PC-9 (cell line): ENCODE measurements at regions not wholly inside any gene's neighbourhood (a gene's known extent, or its start where the extent isn't known, plus 50 kb on each side); places are given as distances from the start of the nearest gene placed in this dataset.

Experiments
- EZH2 ChIP-seq: fragments of 200-600 bp; sonication (generic); IDR thresholded peaks from 2 replicates; pipeline ENCODE4 v1.8.0; 2017; ENCODE audit warnings: antibody characterized with exemption, low read depth
- TF ChIP-seq, protein P1 (sequence below): fragments of 200-600 bp; sonication (generic); conservative IDR thresholded peaks from 2 replicates; pipeline ENCODE4 v1.6.1; 2017; ENCODE audit warnings: mixed run types, antibody characterized with exemption, mild to moderate bottlenecking, moderate library complexity

DNA sequence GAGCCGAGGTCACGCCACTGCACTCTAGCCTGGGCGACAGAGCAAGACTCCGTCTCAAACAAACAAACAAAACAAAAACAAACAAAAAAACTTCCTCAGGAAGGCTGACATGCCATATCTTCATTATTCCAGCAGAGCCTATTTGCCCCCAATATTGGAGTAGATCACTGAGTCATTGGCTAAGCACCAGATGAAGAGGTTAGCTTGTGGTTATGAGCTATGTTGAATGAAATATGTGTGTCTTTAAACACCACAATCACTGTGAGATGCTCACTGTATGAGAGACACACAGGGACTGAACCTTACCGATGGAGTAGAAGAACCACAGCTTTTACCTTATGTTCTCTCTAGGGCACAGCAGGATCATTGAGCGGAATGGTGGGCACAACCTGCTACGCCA, 122.1 kb upstream of the EOLA2 start:
- TF ChIP-seq, protein P1, sequence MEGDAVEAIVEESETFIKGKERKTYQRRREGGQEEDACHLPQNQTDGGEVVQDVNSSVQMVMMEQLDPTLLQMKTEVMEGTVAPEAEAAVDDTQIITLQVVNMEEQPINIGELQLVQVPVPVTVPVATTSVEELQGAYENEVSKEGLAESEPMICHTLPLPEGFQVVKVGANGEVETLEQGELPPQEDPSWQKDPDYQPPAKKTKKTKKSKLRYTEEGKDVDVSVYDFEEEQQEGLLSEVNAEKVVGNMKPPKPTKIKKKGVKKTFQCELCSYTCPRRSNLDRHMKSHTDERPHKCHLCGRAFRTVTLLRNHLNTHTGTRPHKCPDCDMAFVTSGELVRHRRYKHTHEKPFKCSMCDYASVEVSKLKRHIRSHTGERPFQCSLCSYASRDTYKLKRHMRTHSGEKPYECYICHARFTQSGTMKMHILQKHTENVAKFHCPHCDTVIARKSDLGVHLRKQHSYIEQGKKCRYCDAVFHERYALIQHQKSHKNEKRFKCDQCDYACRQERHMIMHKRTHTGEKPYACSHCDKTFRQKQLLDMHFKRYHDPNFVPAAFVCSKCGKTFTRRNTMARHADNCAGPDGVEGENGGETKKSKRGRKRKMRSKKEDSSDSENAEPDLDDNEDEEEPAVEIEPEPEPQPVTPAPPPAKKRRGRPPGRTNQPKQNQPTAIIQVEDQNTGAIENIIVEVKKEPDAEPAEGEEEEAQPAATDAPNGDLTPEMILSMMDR = no peak
- TF ChIP-seq EZH2 = no peak
